Effector memory CD4-positive, alpha-beta T cell (primary cell): ENCODE measurements at regions not wholly inside any gene's neighbourhood (a gene's known extent, or its start where the extent isn't known, plus 50 kb on each side); places are given as distances from the start of the nearest gene placed in this dataset.
A peak's percentile ranks its signal among the peaks of the same experiment; 100 is the strongest.
"Not testable (repeated sequence)": the region's sequence is repeated elsewhere in the genome, so short reads cannot be mapped to it uniquely, and the experiment has no call there.

Experiments
- DNase-seq, 3 donors: peaks; one replicate each; pipeline ENCODE4 v3.0.0-alpha.2; 2020
- H3K27ac ChIP-seq: 2 replicates; pipeline ENCODE4 v1.7.0; 2013; ENCODE audit warnings: mild to moderate bottlenecking, low read length, moderate library complexity; ENCODE audit not compliant: insufficient read depth, poor library complexity, severe bottlenecking
- H3K27me3 ChIP-seq: replicated peaks from 2 replicates; pipeline ENCODE4 v1.7.0; 2013; ENCODE audit warnings: mild to moderate bottlenecking, low read length; ENCODE audit not compliant: insufficient read depth, control insufficient read depth, poor library complexity, severe bottlenecking
- H3K36me3 ChIP-seq: 2 replicates; pipeline ENCODE4 v1.7.0; 2013; ENCODE audit warnings: mild to moderate bottlenecking, low read length, moderate library complexity; ENCODE audit not compliant: control insufficient read depth, insufficient read depth
- H3K4me1 ChIP-seq: 2 replicates; pipeline ENCODE4 v1.7.0; 2013; ENCODE audit warnings: low read length, mild to moderate bottlenecking; ENCODE audit not compliant: control insufficient read depth, insufficient read depth, poor library complexity, severe bottlenecking
- H3K4me3 ChIP-seq: 2 replicates; pipeline ENCODE4 v1.7.0; 2013; ENCODE audit warnings: low read length, low read depth, mild to moderate bottlenecking; ENCODE audit not compliant: insufficient read depth, poor library complexity, severe bottlenecking
- H3K9me3 ChIP-seq: 2 replicates; pipeline ENCODE4 v1.7.0; 2013; ENCODE audit warnings: mild to moderate bottlenecking, low read length, moderate library complexity; ENCODE audit not compliant: control insufficient read depth

- Histone ChIP-seq H3K9me3 (no peaks in the 10 kb centered on the region), H3K4me3 (no peak overlapping the region), H3K4me1 (no peaks in the 10 kb centered on the region), H3K27me3 (no peaks in the 10 kb centered on the region), H3K27ac (no peak overlapping the region), H3K36me3 (peaks cover 9% of the 10 kb centered on the region)
- DNase-seq: no peak
Observed at GRCh38 chr7:35878351-35878750, 77.5 kb downstream of the SEPTIN7 start.

- H3K9me3 ChIP-seq, DNase-seq, H3K27me3 ChIP-seq, H3K4me3 ChIP-seq, H3K4me1 ChIP-seq, H3K27ac ChIP-seq: not testable (repeated sequence)
- H3K36me3 ChIP-seq: peaks cover 24% of the 10 kb centered on the region
Observed at GRCh38 chr7:35887430-35887829, 86.6 kb downstream of the SEPTIN7 start.

GRCh38 chr7:35889001-35889400, 88.1 kb downstream of the SEPTIN7 start:
- Histone ChIP-seq H3K9me3 (no peaks in the 10 kb centered on the region), H3K4me3 (no peak overlapping the region), H3K27ac (no peak overlapping the region), H3K4me1 (no peaks in the 10 kb centered on the region), H3K36me3 (peaks cover 19% of the 10 kb centered on the region), H3K27me3 (no peaks in the 10 kb centered on the region)
- no peak for DNase-seq

GRCh38 chr7:35889870-35890269, 89.0 kb downstream of the SEPTIN7 start:
- no peaks in the 10 kb centered on the region for H3K4me1 ChIP-seq
- no peaks in the 10 kb centered on the region for H3K9me3 ChIP-seq
- no peaks in the 10 kb centered on the region for H3K27me3 ChIP-seq
- DNase-seq: no peak
- no peak overlapping the region for H3K27ac ChIP-seq
- peaks cover 14% of the 10 kb centered on the region for H3K36me3 ChIP-seq
- no peak overlapping the region for H3K4me3 ChIP-seq

- H3K4me1 ChIP-seq: no peaks in the 10 kb centered on the region
Observed at GRCh38 chr7:35891004-35891830, 90.4 kb downstream of the SEPTIN7 start.

GRCh38 chr7:35893649-35894048, 92.8 kb downstream of the SEPTIN7 start:
- H3K36me3 ChIP-seq: peaks cover 6% of the 10 kb centered on the region
- no peak for DNase-seq
- no peaks in the 10 kb centered on the region for H3K4me1 ChIP-seq
- no peaks in the 10 kb centered on the region for H3K27me3 ChIP-seq
- H3K27ac ChIP-seq: no peak overlapping the region
- no peaks in the 10 kb centered on the region for H3K9me3 ChIP-seq
- H3K4me3 ChIP-seq: no peak overlapping the region

More at GRCh38 chr7:35891004-35891830, 90.4 kb downstream of the SEPTIN7 start:
- no peaks in the 10 kb centered on the region for H3K9me3 ChIP-seq
- no peak overlapping the region for H3K4me3 ChIP-seq
- H3K36me3 ChIP-seq: peaks cover 7% of the 10 kb centered on the region
- no peak for DNase-seq
- no peaks in the 10 kb centered on the region for H3K27me3 ChIP-seq
- H3K27ac ChIP-seq: no peak overlapping the region

GRCh38 chr7:35894721-35895120, 93.9 kb downstream of the SEPTIN7 start:
- DNase-seq: no peak
- Histone ChIP-seq H3K9me3 (no peaks in the 10 kb centered on the region), H3K27me3 (no peaks in the 10 kb centered on the region), H3K27ac (no peak overlapping the region), H3K36me3 (peaks cover 13% of the 10 kb centered on the region), H3K4me3 (no peak overlapping the region), H3K4me1 (no peaks in the 10 kb centered on the region)

- DNase-seq: no peak
- H3K9me3 ChIP-seq: no peaks in the 10 kb centered on the region
- peaks cover 31% of the 10 kb centered on the region for H3K36me3 ChIP-seq
- H3K27me3 ChIP-seq: no peaks in the 10 kb centered on the region
- H3K27ac ChIP-seq: no peak overlapping the region
- H3K4me1 ChIP-seq: no peaks in the 10 kb centered on the region
- no peak overlapping the region for H3K4me3 ChIP-seq
Observed at GRCh38 chr7:35900651-35901050, 99.8 kb downstream of the SEPTIN7 start.

GRCh38 chr7:35905555-35905954, 104.7 kb downstream of the SEPTIN7 start:
- Histone ChIP-seq H3K27ac (no peak overlapping the region), H3K4me3 (no peak overlapping the region), H3K4me1 (no peaks in the 10 kb centered on the region), H3K9me3 (no peaks in the 10 kb centered on the region), H3K27me3 (no peaks in the 10 kb centered on the region), H3K36me3 (peaks cover 18% of the 10 kb centered on the region)
- DNase-seq: no peak

- no peaks in the 10 kb centered on the region for H3K27me3 ChIP-seq
- H3K27ac ChIP-seq: no peak overlapping the region
- peak; percentile 39 to 63 (median 44) for DNase-seq
- peaks cover 18% of the 10 kb centered on the region for H3K36me3 ChIP-seq
- H3K4me1 ChIP-seq: no peaks in the 10 kb centered on the region
- H3K4me3 ChIP-seq: no peak overlapping the region
- no peaks in the 10 kb centered on the region for H3K9me3 ChIP-seq
Observed at GRCh38 chr7:35906191-35906908, 105.5 kb downstream of the SEPTIN7 start.
